ENCODE measurements at regions not wholly inside any gene's neighbourhood (a gene's known extent, or its start where the extent isn't known, plus 50 kb on each side); places are given as distances from the start of the nearest gene placed in this dataset.
A peak's percentile ranks its signal among the peaks of the same experiment; 100 is the strongest.
"Not testable (repeated sequence)": the region's sequence is repeated elsewhere in the genome, so short reads cannot be mapped to it uniquely, and the experiment has no call there.

GRCh38 chr1:229907884-229908638 lies 159.0 kb upstream of the GALNT2 start:
- peaks cover 16% of the 10 kb centered on the region for H3K27me3 Mint-ChIP-seq
- H3K27ac Mint-ChIP-seq: no peak overlapping the region
- no peak for TF ChIP-seq CTCF (IDR thresholded peaks at IDR 0.05; ENCODE audit: unreplicated experiment)
- no peak for DNase-seq (ENCODE audit: low spot score, unreplicated experiment)
- H3K9me3 Mint-ChIP-seq (ENCODE audit: low read depth): no peaks in the 10 kb centered on the region
- H3K4me3 Mint-ChIP-seq (ENCODE audit: low read depth): no peak overlapping the region
- no peaks in the 10 kb centered on the region for H3K36me3 Mint-ChIP-seq (ENCODE audit: insufficient read depth)
- H3K4me1 Mint-ChIP-seq (ENCODE audit: low read depth): no peaks in the 10 kb centered on the region

GRCh38 chr1:229908689-229909088 lies 158.3 kb upstream of the GALNT2 start:
- no peak overlapping the region for H3K27ac Mint-ChIP-seq
- H3K9me3 Mint-ChIP-seq (ENCODE audit: low read depth): no peaks in the 10 kb centered on the region
- H3K4me1 Mint-ChIP-seq (ENCODE audit: low read depth): no peaks in the 10 kb centered on the region
- H3K27me3 Mint-ChIP-seq: peaks cover 16% of the 10 kb centered on the region
- H3K4me3 Mint-ChIP-seq (ENCODE audit: low read depth): no peak overlapping the region
- no peak for TF ChIP-seq CTCF (IDR thresholded peaks at IDR 0.05; ENCODE audit: unreplicated experiment)
- no peaks in the 10 kb centered on the region for H3K36me3 Mint-ChIP-seq (ENCODE audit: insufficient read depth)
- no peak for DNase-seq (ENCODE audit: low spot score, unreplicated experiment)

- H3K27ac Mint-ChIP-seq: no peak overlapping the region
- no peaks in the 10 kb centered on the region for H3K9me3 Mint-ChIP-seq (ENCODE audit: low read depth)
- H3K4me3 Mint-ChIP-seq (ENCODE audit: low read depth): no peak overlapping the region
- H3K36me3 Mint-ChIP-seq (ENCODE audit: insufficient read depth): no peaks in the 10 kb centered on the region
- no peaks in the 10 kb centered on the region for H3K4me1 Mint-ChIP-seq (ENCODE audit: low read depth)
- no peak for DNase-seq (ENCODE audit: low spot score, unreplicated experiment)
- no peak for TF ChIP-seq CTCF (IDR thresholded peaks at IDR 0.05; ENCODE audit: unreplicated experiment)
- H3K27me3 Mint-ChIP-seq: peaks cover 7% of the 10 kb centered on the region
Measured at GRCh38 chr1:229913489-229913888, 153.5 kb upstream of the GALNT2 start.

- not testable (repeated sequence) for H3K9me3 Mint-ChIP-seq (ENCODE audit: low read depth); H3K36me3 Mint-ChIP-seq (ENCODE audit: insufficient read depth); H3K4me3 Mint-ChIP-seq (ENCODE audit: low read depth); H3K27me3 Mint-ChIP-seq; DNase-seq (ENCODE audit: low spot score, unreplicated experiment); H3K27ac Mint-ChIP-seq; H3K4me1 Mint-ChIP-seq (ENCODE audit: low read depth)
Measured at GRCh38 chr1:229919488-229919887, 147.6 kb upstream of the GALNT2 start.

GRCh38 chr1:229920683-229921082 lies 146.4 kb upstream of the GALNT2 start:
- H3K4me3 Mint-ChIP-seq (ENCODE audit: low read depth): no peak overlapping the region
- no peak overlapping the region for H3K27ac Mint-ChIP-seq
- peaks cover 3% of the 10 kb centered on the region for H3K27me3 Mint-ChIP-seq
- H3K36me3 Mint-ChIP-seq (ENCODE audit: insufficient read depth): no peaks in the 10 kb centered on the region
- TF ChIP-seq CTCF (IDR thresholded peaks at IDR 0.05; ENCODE audit: unreplicated experiment): no peak
- no peak for DNase-seq (ENCODE audit: low spot score, unreplicated experiment)
- no peaks in the 10 kb centered on the region for H3K9me3 Mint-ChIP-seq (ENCODE audit: low read depth)
- H3K4me1 Mint-ChIP-seq (ENCODE audit: low read depth): no peaks in the 10 kb centered on the region

- Mint-ChIP-seq H3K9me3 (ENCODE audit: low read depth) (no peaks in the 10 kb centered on the region), H3K27me3 (peaks cover 6% of the 10 kb centered on the region), H3K4me1 (ENCODE audit: low read depth) (no peaks in the 10 kb centered on the region), H3K27ac (peak overlapping the region; percentile 25), H3K4me3 (ENCODE audit: low read depth) (no peak overlapping the region), H3K36me3 (ENCODE audit: insufficient read depth) (no peaks in the 10 kb centered on the region)
- no peak for TF ChIP-seq CTCF (IDR thresholded peaks at IDR 0.05; ENCODE audit: unreplicated experiment)
- no peak for DNase-seq (ENCODE audit: low spot score, unreplicated experiment)
Measured at GRCh38 chr1:229922249-229922648, 144.8 kb upstream of the GALNT2 start.
